ENCODE measurements at regions not wholly inside any gene's neighbourhood (a gene's known extent, or its start where the extent isn't known, plus 50 kb on each side); places are given as distances from the start of the nearest gene placed in this dataset.

DNA sequence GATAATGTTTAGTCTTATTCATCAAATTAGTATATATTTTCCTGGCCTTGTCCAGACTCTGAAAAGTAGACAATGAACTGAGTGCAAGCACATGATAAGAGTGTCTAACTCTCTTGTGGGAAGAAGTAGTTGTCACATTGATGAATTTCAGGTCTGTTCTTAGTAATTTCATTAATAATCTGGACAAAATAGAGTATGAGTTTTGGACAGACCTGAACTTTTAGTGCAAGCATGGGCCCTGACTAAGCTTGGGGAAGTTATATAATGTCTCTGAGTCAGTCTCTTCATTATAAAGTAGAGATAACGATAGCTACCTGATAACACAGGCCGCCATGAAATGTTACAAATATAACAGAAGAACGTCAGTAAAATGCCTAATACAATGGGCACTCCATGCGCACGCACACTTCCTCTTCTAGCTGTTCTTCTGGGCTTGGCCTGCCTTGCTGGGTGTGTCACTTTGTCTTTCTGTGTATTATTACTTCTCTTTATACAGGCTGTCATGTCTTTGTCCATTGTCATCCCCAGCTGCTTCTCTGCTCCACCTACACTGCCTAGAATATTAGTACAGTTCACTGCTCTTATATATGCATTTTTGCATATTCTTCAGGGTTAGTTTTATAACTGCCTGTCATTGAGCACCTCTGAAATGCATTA lies 129.1 kb upstream of the HTR2A start:
- no peak for DNase-seq

DNA sequence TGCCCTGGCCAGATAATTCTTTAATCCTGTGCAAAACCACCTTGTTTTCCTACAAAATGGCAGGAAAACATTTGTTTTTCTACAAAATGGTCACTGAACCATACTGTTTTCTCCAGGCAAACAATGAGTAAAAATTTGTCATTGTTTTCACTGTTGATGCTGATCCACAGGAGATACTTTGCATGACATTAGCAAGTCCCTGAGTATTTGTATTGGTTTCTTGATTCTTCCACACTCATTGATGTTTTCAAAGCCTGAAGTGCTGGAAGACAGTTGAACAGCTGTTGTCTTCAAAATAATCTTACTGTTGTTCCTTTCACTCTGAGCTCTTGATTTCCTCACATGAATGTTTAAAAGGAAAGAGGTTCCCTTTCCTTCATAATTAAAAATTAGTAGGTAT lies 123.1 kb upstream of the HTR2A start:
- no peak for DNase-seq

DNA sequence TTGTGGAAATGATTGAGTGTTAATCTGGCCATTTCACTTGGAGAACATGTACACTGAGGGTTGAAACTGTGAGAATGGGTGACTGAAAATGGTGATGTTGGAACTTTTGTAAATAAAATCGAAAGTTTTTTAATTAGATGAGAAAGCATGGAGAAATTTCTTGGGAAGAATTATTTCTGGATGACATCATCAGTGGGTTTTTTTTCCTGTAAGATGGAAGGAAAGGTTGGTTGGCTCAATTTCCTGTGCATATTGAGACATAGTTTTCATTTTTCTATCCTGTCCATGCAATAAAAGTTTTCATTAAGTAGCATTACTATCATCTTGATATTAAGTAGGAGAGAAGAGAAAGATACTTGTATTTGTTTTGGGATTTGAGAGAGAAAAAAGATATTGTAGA lies 120.6 kb upstream of the HTR2A start:
- DNase-seq = peak; percentile 39

DNA sequence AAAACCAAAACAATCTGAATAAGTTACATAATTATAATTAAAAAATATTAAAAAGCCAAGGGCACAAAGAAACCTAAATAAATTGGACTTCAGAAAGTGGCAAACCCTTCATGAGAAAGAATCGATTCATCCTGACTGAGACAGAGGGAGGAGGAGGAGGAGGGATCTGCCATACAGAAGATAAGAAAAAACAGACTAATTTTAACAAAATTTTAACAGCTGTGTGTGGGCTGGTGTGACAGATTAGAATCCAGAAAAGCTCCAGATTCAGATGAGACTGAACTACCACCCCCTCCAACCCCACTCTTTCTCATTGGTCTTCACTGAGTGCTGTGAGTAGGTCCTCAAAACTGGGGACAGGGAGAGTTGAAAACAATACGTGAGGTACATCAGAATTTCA lies 111.5 kb upstream of the HTR2A start:
- no peak for DNase-seq

DNA sequence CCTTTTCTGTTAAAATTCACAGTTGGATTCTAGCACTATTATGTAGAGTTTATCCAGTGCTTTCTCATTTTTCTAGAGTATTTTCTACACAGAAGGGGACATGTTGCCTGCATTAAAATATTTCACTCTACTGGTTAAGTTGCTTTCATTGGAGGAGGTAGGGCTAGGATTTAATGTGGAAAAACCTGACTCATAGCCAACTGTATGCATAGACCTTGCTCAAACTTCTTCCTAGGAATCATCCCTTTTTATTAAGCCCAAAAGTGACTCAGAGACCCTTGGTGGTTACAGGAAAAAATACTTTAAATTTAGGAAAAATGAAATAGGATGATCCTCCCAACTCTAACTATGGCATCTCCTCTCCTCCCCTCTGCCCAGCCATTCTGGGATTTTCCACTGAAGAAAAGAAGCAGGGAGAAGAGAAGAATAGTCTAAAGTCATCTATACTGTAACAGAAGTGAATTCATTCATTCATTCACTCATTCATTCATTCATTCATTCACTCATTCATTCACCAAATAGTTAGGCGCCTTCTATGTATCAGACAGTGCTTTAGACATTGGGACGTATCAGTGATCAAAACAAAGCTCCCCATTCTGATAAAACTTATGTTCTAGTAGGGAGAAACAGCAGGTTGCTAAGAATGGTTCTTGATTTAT lies 109.0 kb upstream of the HTR2A start:
- peak; percentile 79 for DNase-seq

DNA sequence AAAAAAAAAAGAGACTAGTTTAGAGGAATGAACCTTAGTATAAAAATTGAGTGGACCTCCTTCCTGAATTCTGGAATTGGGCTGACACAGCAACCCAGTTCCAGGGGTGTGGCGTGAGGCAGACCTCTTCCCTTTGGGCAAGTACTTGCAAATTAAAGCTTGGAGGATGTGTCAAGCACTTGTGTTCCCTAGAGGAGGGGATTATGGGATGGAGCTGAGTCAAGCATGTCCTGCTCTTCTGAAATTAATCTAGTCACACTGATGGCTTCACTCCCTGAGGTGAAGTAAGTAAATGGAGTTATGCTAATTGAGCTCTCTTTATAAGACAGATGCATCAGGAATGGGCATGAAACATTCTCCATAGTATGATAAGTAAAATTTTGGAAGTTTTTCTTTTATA lies 107.7 kb upstream of the HTR2A start:
- DNase-seq = no peak

DNA sequence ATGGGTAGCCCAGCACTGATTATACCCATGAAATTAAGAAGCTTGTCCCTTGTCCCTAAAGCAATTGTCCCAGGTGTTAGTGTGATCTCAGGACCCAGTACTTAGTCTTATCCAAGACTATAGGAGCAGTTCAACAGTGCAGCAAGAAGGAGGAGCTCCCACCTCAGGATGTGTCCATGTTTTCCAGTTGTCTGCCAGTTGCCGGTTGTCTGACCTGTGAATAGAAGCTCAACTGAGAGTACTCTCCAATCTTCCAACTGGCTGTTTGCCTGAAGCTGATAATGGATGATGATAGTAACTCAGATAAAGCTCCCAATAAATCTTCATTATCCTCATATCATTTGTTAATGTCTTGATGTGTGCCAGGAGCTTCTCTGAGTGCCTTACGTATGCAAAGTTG lies 107.2 kb upstream of the HTR2A start:
- no peak for DNase-seq

DNA sequence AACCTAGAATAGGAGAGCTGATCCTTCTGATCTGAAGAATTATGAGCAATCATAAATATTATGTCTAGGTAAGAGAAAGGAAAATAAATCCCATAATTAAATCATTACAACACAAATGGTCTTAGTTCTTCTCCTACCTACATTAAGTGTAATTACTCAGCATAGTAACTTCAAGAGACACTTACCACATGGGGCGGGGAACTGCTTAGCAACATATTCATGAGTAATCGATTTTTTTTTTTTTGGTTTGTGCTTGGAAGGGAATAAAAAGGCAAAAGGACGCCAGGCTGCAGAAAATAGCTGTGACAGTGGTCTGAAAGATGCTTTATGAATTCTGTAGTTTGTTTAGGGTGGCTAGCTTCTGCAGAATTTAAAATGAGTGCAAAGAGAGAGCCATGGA lies 103.3 kb upstream of the HTR2A start:
- DNase-seq = peak; percentile 32

DNA sequence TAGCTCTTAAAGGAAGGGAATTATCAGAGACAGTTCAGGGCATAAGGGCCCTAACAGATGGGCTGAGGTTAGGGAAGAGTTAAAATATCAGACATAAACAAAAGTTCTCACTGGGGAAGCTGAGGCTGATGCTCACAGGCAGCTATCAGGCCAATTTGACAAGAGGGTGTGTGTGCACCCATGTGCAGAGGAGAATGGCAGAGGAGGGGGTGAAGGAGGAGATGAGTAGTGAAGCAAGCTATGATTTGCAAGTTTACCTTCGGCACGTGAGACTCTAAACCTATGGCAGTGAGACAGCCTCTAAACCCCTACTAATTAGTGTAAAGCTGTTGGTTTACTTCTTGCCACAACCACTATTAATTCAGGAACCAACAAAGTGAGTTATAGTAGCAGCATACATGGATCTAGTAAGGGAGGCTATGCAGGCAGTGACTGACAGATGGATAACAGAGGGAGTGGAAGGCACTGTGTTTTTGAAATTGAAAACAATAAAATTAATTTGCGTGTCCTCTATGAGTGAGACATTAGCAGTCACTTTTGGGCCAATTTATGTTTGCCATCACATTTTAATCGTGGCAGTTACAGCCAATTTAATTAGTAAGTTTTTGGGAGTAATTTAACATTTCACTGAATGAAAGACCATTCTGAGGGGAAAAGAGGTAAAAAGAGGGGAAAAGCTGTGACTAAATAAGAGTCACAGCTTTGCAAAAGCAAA lies 99.6 kb upstream of the HTR2A start:
- no peak for DNase-seq

DNA sequence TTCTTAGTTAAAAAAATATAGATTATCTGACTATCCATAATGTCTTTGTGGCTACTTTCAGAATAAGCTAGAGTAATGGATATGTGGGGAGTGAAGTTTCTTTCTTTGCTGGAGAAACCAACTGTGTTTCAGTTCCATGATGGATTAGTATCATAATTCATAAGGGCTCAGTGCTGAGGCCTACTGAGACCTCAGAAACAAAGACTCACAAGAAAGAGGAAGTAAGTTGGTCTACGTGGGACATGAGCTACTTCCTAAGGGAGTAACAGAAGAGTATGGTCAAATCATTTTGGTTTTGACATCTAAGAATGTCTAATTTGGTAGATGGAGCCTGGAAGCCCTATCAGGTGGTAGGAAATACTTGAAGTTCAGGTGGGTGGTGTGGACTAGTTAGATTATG lies 99.0 kb upstream of the HTR2A start:
- DNase-seq = no peak

DNA sequence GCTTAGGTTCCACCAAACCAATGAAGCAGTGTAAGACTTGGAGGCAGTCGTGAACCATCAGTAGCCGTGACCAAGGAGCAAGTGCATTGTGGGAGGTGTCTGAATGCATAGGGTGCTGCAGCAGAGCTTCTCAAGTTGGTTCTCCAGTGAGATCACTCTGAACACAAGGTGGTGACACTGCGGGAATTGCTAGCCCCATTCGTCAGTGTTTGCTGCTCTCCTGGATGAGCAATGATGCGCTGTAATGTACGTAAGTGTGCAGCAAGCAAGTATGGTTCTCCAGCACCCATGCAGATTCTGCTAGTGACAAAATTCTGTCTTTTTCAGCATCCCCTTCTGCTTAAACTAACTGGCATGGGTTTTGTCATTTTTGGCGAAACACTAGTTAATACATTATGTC lies 97.6 kb upstream of the HTR2A start:
- no peak for DNase-seq

DNA sequence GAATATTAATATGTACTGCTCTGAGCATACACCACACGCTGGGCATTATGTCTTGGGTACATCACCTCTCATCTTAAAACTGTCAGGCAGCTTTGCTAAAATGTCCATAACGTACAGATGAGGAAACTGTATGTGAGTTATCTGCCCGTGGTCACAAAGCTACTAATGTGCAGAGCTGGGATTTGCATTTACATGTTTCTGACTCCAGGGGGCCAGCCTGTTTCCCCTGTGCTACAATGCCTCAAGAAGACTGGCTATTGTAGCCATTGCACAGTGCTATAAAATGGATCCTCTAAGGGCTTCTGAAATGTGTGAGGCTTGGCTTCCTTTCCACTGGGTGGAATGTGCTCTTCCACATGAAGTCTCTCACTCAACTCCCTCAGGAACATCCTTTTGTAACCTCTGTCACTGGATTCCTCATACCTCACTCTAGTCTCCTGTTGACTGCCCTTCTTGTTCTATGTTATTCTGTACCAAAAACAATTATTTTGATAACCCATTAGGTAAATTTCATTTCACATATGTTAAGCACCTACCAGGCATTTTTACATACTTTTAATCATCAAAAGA lies 95.6 kb upstream of the HTR2A start:
- DNase-seq = peak; percentile 18

DNA sequence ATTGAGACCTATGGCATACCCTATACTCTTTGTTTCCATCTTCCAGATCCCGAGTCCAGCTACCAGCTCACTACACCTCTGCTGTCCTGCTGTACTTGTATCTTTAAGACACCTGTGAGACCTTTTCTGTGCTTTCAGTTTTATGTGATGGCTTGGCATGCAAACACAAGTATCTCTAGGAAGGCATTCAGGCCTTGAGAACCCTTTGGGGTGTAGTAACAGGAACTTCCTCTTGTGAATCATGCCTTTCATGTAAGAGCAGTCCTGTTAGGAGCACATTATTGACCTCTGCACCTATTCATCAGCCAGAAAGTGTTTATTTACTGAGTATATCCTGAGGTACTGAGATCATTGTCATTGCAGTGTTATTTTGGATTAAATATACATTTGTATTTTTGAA lies 87.0 kb upstream of the HTR2A start:
- no peak for DNase-seq

DNA sequence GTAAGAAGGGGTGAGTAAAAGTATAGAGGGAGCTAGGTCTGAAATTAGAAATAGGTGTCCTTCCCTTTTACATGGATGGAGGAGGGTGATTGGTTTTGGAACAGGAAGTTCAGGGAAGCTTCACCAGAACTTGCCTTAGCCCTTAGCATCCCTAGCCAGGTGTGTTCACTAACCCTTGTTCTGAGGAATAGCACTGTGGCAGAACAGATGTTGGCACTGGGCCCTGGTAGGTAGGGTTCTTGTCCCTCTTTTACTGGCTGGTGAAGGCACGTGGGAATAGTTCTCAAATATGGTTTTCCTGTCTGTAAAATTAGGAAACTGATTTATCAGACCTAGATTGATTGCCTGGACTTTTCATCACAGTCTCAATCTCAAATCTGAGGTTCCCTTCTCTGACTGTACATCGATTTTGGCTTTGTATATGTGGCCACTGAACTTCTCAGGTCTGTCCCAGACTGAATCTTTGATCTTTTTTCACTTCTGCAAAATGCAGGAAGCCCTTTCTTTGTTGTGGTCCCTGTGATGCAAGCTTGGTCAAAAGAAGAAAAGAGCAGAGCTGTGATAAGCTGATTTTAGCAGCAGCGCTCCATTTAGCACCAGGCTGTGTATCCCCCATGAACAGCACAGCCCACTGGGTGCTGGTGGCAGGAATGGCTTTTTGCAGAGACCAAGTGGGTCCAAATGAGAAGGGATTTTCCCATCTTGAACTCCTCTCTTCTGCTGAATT lies 86.2 kb upstream of the HTR2A start:
- DNase-seq = no peak

DNA sequence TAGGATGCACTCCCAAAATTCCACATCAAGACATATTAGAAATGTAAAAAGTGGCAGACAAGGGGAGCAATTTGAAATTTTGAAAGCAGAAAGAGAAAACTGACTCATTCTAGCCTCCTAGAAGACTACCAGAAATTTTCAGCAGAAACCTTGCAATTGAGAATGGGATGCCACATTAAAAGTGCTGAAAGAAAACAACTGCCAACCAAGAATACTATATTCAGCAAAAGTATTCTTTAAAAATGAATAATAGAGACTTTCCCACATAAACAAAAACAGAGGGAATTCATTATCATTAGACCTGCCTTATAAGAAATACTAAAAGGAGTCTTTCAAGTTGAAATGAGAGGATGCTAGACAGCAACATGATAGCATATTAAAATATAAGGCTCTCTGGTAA lies 78.3 kb upstream of the HTR2A start:
- no peak for DNase-seq

DNA sequence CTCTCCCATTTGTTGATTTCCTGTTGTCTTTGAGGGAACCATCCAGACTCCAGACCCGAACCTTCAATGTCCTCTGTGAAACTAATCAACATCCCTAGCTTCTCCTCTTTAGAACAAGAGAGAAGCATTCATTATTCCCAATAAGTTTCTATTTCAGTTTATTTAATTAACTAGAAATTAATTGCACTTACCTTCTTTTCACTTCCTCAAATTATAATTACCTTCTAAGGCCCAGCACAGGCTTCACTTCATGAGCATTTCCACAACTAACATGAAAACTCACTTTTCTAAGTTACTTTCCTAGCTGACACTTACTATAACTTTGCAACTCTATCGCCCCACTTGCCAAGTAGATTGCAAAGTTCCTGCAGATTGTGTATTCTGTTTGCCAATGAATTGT lies 71.6 kb upstream of the HTR2A start:
- DNase-seq = no peak

DNA sequence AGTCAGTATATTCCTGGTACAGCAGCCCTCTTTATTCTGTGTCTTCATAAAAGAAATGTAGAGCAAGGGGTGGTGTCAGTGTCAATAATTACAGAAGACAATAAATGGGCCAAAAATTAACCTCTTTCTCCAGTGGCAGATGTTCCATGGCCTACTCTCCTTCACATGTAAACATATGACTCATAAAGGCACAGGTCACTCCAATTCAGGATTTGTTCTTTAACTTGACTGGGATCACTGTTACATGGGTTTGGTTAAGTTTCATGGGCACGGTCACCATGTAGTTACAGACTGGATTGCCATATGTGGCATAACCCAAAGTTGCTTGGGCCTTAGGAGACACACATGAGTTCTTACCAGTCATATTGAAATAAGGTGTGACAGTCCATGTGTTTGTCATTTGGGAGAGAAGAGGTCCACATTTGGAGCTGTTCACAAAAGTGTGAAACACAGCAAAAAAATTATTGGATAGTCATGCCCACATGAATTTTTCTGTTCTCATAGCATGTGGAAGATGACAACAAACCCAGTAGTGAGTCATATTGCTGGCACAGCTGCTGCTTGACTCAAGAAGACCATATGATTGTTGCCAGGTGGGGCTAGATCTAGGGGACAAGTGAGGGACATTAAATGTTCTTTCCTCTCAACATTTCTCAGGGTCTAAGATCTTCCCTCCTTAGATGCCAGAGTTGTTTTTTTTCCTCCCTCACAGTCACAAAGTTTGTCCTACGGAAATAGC lies 68.1 kb upstream of the HTR2A start:
- DNase-seq = peak; percentile 62

DNA sequence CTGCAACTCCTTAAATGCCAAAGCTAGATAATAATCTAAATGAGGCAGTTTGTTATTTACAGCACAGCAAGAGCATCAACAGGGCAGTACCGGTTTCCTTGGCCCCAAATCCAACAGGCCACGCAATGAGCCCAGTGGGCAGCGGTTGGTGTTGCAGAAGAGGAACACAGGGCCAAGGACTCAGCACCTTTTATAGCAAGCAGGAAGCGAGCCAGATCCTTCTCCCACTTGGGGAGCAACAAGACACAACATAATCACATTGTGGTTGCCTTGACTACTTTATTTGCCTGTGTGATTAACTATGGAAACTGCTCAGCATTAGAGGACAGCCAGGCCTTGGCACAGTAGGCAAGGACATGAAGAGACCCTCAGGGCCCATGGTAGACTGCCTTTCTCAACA lies 67.1 kb upstream of the HTR2A start:
- DNase-seq = no peak

DNA sequence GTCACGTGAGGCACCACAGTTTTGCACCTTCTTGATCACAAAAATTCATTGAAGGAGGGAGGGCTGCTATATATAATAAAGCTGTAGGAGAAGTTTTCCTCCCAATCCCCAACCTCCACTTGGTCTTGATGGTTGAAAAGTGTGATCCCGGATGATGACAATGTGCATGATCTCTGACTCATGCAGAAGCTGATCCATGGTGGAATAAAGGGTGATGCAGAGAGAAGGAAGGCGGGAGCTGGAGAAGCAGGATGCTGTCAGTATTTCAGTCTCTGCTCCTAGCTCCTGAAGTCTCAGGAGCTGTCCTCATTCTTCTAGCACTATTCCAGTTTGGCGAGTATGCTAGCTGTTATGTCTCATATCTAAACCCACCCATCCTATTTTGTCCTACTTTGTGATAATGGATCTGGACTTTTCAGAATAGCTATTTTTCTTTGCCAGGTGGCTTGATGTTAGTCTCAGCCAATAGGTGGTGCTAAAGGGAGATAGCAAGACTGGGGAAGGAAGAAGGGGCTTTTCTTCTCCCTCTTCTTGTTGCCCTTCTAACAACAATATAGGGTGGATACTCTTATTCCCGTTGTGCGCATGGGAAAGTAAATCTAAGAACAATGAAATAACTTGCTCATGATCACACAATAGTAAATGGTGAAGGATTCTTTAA lies 65.6 kb upstream of the HTR2A start:
- peak; percentile 63 for DNase-seq

DNA sequence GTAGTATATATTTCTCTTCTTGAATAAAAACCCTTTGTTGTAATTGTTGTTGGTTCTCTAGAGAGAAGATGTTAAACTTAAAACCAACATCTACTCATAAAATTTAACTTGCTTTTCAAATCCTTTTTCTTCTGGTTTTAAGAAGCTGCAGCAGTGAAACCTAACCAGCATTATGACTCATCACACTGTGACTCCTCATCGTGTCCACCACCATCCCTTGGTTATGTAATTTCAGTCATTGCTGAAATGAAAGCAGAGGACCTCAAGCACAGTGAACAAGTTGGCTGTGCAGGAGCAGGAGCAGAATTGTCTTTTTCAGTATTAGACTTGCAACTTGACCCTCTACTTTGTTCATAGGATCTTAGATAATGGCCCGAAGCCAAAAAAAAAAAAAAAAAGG lies 64.9 kb upstream of the HTR2A start:
- peak; percentile 81 for DNase-seq

DNA sequence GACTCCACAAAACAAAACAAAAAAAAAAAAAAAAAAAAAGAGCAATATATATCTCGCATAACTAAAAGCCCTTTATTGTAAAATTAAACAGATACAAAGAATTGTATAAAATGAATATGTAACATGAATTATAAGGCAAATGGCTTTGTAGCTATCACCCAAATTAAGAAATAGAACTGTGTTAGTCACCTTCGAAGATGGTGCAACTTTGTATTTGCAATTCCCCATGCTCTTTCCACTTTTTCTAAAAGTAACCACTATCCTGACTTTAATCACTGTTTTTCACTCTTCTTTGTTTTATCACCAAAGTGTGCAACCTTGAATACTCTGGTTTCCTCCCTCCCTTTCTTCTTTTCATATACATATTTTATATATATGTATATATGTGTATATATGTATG lies 57.1 kb upstream of the HTR2A start:
- no peak for DNase-seq

DNA sequence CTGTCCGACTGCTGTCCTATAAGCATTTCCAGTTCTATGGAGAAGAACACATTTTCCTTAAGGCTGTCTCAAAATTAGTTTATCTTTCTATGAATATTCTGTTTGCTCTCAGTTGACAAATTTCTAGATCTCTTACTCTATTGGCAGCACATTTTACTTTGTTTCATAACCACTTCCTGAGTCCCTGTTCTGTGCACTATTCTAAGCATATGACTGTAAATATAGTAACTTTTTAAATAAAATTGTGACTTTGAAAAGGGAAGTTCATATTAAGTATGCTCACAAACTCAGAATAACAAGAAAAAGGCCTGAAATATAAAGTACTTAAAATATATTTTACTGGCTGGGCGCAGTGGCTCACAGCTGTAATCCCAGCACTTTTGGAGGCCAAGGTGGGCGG lies 56.5 kb upstream of the HTR2A start:
- no peak for DNase-seq
